GM13977 (cell line): ENCODE measurements at regions not wholly inside any gene's neighbourhood (a gene's known extent, or its start where the extent isn't known, plus 50 kb on each side); places are given as distances from the start of the nearest gene placed in this dataset.

Source experiments
- DNase-seq: peaks from one replicate; pipeline ENCODE4 v3.0.0; 2012; ENCODE audit warnings: low spot score
- CTCF ChIP-seq: IDR thresholded peaks from 2 replicates; pipeline ENCODE4 v1.5.1; 2012; ENCODE audit warnings: mild to moderate bottlenecking, control low read depth; ENCODE audit not compliant: insufficient read depth; ENCODE audit errors: extremely low read depth, missing control alignments
- in situ Hi-C: fragments of 300-500 bp; cut with MboI; formaldehyde crosslinking; loops from one replicate; pipeline ENCODE4 v1.12.0; 2022; ENCODE audit warnings: low sequenced_read_pairs, low pct_unique_long_range_greater_than_20kb, mixed read lengths, inconsistent platforms; ENCODE audit not compliant: unreplicated experiment

GRCh38 chr4:132592850-132593249 lies 556.2 kb upstream of the PCDH10 start:
- in situ Hi-C loops: no loop called here
- no peak for DNase-seq
- no peak for TF ChIP-seq CTCF

- no peak for TF ChIP-seq CTCF
- no peak for DNase-seq
- in situ Hi-C loops: no loop called here
Measured at GRCh38 chr4:132593717-132594400, 555.2 kb upstream of the PCDH10 start.

GRCh38 chr4:132596186-132596585 lies 552.9 kb upstream of the PCDH10 start:
- DNase-seq: no peak
- in situ Hi-C loops: no loop called here
- TF ChIP-seq CTCF: no peak

GRCh38 chr4:132605551-132605950 lies 543.5 kb upstream of the PCDH10 start:
- no peak for DNase-seq
- in situ Hi-C loops: no loop called here

GRCh38 chr4:132614682-132615081 lies 534.4 kb upstream of the PCDH10 start:
- in situ Hi-C loops: no loop called here
- DNase-seq: no peak
- no peak for TF ChIP-seq CTCF

More at GRCh38 chr4:132605551-132605950, 543.5 kb upstream of the PCDH10 start:
- no peak for TF ChIP-seq CTCF

- no peak for DNase-seq
- in situ Hi-C loops: no loop called here
- no peak for TF ChIP-seq CTCF
Measured at GRCh38 chr4:132619968-132620367, 529.1 kb upstream of the PCDH10 start.
